Mucosa of descending colon (tissue), 3 donors: ENCODE measurements at regions not wholly inside any gene's neighbourhood (a gene's known extent, or its start where the extent isn't known, plus 50 kb on each side); places are given as distances from the start of the nearest gene placed in this dataset.

ENCODE experiments used
- ATAC-seq: fragments of 200-7000 bp; cut with Tn5 transposase; one replicate; pipeline ENCODE4 v1.9.1; 2020; ENCODE audit warnings: mild to moderate bottlenecking, moderate library complexity
- DNase-seq, 3 donors: peaks; one replicate each; pipeline ENCODE4 v3.0.0-alpha.2; 2020
- H3K36me3 ChIP-seq: fragments of 200-600 bp; one replicate; pipeline ENCODE4 v1.8.0; 2021; ENCODE audit warnings: low read depth, mild to moderate bottlenecking
- H3K4me1 ChIP-seq: fragments of 200-600 bp; one replicate; pipeline ENCODE4 v1.8.0; 2021; ENCODE audit warnings: low read depth, mild to moderate bottlenecking
- H3K4me3 ChIP-seq: fragments of 200-600 bp; one replicate; pipeline ENCODE4 v1.8.0; 2021; ENCODE audit warnings: mild to moderate bottlenecking
- H3K9me3 ChIP-seq: fragments of 200-600 bp; one replicate; pipeline ENCODE4 v1.8.0; 2021; ENCODE audit warnings: mild to moderate bottlenecking
- CTCF ChIP-seq: fragments of 200-600 bp; IDR thresholded peaks from one replicate; pipeline ENCODE4 v1.8.0; 2022; ENCODE audit warnings: antibody characterized with exemption, mild to moderate bottlenecking
- intact Hi-C, 2 donors: fragments of 100-400 bp; cut with DNase I in 1 of 2; cut with micrococcal nuclease in 1 of 2; formaldehyde crosslinking; loops; one replicate each; pipeline versions ENCODE4 v1.11.0 to v1.11.1; 2022; cut with DNase I, micrococcal nuclease
- donor health status: DM: no; HTN: no; CAD: no; lungs with moderate emphysema.
- donor health status: DM: no; HTN: no; CAD: no.
- donor health status: DM: no; HTN: yes; CAD: no.

- intact Hi-C loops: no loop called here
- H3K4me1 ChIP-seq: no peaks in the 10 kb centered on the region
- TF ChIP-seq CTCF: no peak
- no peaks in the 10 kb centered on the region for H3K36me3 ChIP-seq
- ATAC-seq (no peak), DNase-seq (no peak)
- no peak overlapping the region for H3K4me3 ChIP-seq
- peaks cover 4% of the 10 kb centered on the region for H3K9me3 ChIP-seq
Measured at GRCh38 chr4:178963446-178964045, 1521.3 kb upstream of the AGA start.

- ATAC-seq (no peak), DNase-seq (no peak)
- TF ChIP-seq CTCF: no peak
- intact Hi-C loops: no loop called here
- Histone ChIP-seq H3K4me1 (no peaks in the 10 kb centered on the region), H3K36me3 (no peaks in the 10 kb centered on the region), H3K9me3 (peaks cover 2% of the 10 kb centered on the region), H3K4me3 (no peak overlapping the region)
Measured at GRCh38 chr4:178966644-178967043, 1524.4 kb upstream of the AGA start.

- no peak for DNase-seq
- no peak for ATAC-seq
- H3K4me1 ChIP-seq: no peaks in the 10 kb centered on the region
- no peak for TF ChIP-seq CTCF
- no peaks in the 10 kb centered on the region for H3K36me3 ChIP-seq
- no peak overlapping the region for H3K4me3 ChIP-seq
- intact Hi-C loops: no loop called here
- no peaks in the 10 kb centered on the region for H3K9me3 ChIP-seq
Measured at GRCh38 chr4:178970433-178971140, 1528.3 kb upstream of the AGA start.

- no peaks in the 10 kb centered on the region for H3K36me3 ChIP-seq
- H3K4me3 ChIP-seq: no peak overlapping the region
- DNase-seq (no peak), ATAC-seq (no peak)
- intact Hi-C loops: no loop called here
- H3K4me1 ChIP-seq: no peaks in the 10 kb centered on the region
- H3K9me3 ChIP-seq: no peaks in the 10 kb centered on the region
- no peak for TF ChIP-seq CTCF
Measured at GRCh38 chr4:178976861-178977260, 1534.6 kb upstream of the AGA start.

- Histone ChIP-seq H3K4me1 (no peaks in the 10 kb centered on the region), H3K9me3 (peaks cover under 1% of the 10 kb centered on the region), H3K4me3 (no peak overlapping the region), H3K36me3 (no peaks in the 10 kb centered on the region)
- TF ChIP-seq CTCF: no peak
- intact Hi-C loops: no loop called here
- DNase-seq (no peak), ATAC-seq (no peak)
Measured at GRCh38 chr4:178993306-178993705, 1551.1 kb upstream of the AGA start.
